DND-41 (cell line): ENCODE measurements at regions not wholly inside any gene's neighbourhood (a gene's known extent, or its start where the extent isn't known, plus 50 kb on each side); places are given as distances from the start of the nearest gene placed in this dataset.

Experiments
- EZH2 ChIP-seq: IDR thresholded peaks from 3 replicates; pipeline ENCODE4 v1.6.1; 2012; ENCODE audit warnings: borderline replicate concordance, low read depth, mild to moderate bottlenecking, moderate library complexity, low read length, inconsistent platforms; ENCODE audit not compliant: severe bottlenecking
- TF ChIP-seq, protein P1 (sequence below): IDR thresholded peaks from 2 replicates; pipeline ENCODE4 v1.5.1; 2012; ENCODE audit warnings: borderline replicate concordance, low read length, moderate library complexity, mild to moderate bottlenecking; ENCODE audit not compliant: poor library complexity, severe bottlenecking; ENCODE audit errors: extremely low read depth

DNA sequence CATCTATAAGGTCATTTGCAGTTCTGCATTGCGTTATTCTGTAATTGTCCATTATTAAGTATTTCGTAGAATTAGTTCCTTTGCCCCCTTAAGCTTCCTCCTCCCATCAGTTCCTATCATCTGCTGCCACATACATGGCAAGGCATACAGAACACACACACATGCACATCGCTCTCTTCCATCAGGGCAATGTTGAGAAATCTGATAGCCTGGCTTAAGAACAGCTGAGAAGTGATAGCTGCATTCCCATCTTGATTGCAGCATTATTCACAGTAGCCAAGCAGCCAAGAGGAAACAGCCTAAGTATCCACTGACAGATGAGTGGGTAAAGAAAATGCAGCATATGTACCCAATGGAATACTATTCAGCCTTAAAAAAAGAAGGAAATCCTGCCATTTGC is 186.8 kb upstream of the CADM1 start:
- TF ChIP-seq, protein P1, sequence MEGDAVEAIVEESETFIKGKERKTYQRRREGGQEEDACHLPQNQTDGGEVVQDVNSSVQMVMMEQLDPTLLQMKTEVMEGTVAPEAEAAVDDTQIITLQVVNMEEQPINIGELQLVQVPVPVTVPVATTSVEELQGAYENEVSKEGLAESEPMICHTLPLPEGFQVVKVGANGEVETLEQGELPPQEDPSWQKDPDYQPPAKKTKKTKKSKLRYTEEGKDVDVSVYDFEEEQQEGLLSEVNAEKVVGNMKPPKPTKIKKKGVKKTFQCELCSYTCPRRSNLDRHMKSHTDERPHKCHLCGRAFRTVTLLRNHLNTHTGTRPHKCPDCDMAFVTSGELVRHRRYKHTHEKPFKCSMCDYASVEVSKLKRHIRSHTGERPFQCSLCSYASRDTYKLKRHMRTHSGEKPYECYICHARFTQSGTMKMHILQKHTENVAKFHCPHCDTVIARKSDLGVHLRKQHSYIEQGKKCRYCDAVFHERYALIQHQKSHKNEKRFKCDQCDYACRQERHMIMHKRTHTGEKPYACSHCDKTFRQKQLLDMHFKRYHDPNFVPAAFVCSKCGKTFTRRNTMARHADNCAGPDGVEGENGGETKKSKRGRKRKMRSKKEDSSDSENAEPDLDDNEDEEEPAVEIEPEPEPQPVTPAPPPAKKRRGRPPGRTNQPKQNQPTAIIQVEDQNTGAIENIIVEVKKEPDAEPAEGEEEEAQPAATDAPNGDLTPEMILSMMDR = no peak
- TF ChIP-seq EZH2 = no peak
